ENCODE measurements at regions not wholly inside any gene's neighbourhood (a gene's known extent, or its start where the extent isn't known, plus 50 kb on each side); places are given as distances from the start of the nearest gene placed in this dataset.

DNA sequence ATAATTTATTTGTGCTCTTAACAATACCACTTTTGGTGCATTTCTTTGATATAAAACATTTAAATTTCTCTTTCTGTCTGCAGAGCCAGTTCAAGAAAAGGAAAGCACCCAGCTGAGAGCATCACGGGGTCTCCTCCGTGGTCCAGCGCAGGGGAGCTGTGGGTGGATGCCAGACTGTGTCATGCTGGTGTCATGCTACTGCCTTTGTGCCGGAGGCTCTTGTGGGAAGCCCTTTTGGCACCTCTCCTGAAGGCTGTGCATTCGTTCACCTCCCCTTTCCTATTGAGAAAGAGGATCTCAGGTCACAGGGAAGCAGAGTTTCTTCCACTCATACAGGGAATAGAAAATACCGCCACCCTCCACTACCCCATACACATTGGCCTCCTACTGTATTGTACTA, 450.4 kb downstream of the GALR1 start:
- Histone ChIP-seq H3K27ac (no peak overlapping the region), H3K4me3 (no peak overlapping the region), H3K9me3 (no peaks in the 10 kb centered on the region), H3K27me3 (no peaks in the 10 kb centered on the region), H3K36me3 (ENCODE audit: low read depth, missing control alignments) (no peaks in the 10 kb centered on the region), H3K4me1 (no peaks in the 10 kb centered on the region)
- WGBS, 2 donors: 79 to 82% methylated on average over 6 of the region's 6 CpGs
- intact Hi-C loops (cut with DNase I; ENCODE audit: low total_unique reads): no loop called here
- TF ChIP-seq POLR2A (IDR thresholded peaks at IDR 0.05): no peak
- TF ChIP-seq, protein P1, sequence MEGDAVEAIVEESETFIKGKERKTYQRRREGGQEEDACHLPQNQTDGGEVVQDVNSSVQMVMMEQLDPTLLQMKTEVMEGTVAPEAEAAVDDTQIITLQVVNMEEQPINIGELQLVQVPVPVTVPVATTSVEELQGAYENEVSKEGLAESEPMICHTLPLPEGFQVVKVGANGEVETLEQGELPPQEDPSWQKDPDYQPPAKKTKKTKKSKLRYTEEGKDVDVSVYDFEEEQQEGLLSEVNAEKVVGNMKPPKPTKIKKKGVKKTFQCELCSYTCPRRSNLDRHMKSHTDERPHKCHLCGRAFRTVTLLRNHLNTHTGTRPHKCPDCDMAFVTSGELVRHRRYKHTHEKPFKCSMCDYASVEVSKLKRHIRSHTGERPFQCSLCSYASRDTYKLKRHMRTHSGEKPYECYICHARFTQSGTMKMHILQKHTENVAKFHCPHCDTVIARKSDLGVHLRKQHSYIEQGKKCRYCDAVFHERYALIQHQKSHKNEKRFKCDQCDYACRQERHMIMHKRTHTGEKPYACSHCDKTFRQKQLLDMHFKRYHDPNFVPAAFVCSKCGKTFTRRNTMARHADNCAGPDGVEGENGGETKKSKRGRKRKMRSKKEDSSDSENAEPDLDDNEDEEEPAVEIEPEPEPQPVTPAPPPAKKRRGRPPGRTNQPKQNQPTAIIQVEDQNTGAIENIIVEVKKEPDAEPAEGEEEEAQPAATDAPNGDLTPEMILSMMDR (IDR thresholded peaks at IDR 0.05): no peak
- DNase-seq: no peak

DNA sequence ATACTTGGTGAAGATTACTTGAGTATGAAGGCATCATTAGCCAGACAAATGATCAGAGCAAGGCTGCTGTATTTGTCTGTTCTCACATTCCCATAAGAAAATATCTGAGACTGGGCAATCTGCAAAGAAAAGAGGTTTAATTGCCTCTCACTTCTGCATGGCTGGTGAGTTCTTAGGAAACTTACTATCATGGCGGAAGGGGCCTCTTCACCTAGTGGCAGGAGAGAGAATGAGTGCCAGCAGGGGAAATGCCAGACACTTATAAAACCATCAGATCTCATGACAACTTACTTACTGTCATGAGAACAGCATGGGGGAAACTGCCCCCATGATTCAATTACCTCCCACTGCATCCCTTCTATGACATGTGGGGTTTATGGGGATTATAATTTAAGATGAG, 452.3 kb downstream of the GALR1 start:
- Histone ChIP-seq H3K27ac (no peak overlapping the region), H3K27me3 (no peaks in the 10 kb centered on the region), H3K36me3 (ENCODE audit: low read depth, missing control alignments) (no peaks in the 10 kb centered on the region), H3K4me1 (no peaks in the 10 kb centered on the region), H3K4me3 (no peak overlapping the region), H3K9me3 (no peaks in the 10 kb centered on the region)
- DNase-seq: no peak
- intact Hi-C loops (cut with DNase I; ENCODE audit: low total_unique reads): no loop called here
- WGBS, 2 donors: 71 to 82% methylated on average over 1 of the region's 1 CpG
- TF ChIP-seq POLR2A (IDR thresholded peaks at IDR 0.05): no peak
- TF ChIP-seq, protein P1 (IDR thresholded peaks at IDR 0.05): no peak

DNA sequence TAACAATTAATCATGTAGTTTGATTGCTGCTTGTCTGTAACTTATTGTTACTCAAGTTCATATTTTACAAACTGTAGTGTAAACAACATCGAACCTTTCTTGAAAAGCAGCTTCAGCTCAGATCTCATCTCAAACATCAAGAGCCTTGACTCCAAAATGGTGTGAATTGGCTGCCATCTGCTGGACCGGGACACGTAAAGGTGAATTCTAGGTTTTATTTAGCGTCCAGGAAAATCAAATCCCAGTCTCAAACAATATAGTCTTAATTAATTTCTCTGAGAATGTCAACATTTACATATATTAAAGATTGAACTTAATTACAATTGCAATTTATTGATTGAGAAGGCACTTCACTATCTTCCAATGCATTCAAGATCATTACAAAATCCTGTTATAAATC, 453.0 kb downstream of the GALR1 start:
- intact Hi-C loops (cut with DNase I; ENCODE audit: low total_unique reads): no loop called here
- H3K27me3 ChIP-seq: no peaks in the 10 kb centered on the region
- H3K4me3 ChIP-seq: no peak overlapping the region
- no peaks in the 10 kb centered on the region for H3K36me3 ChIP-seq (ENCODE audit: low read depth, missing control alignments)
- no peak for TF ChIP-seq POLR2A (IDR thresholded peaks at IDR 0.05)
- TF ChIP-seq, protein P1 (IDR thresholded peaks at IDR 0.05): peak in 1 of 3 experiments; percentile 7
- H3K9me3 ChIP-seq: no peaks in the 10 kb centered on the region
- H3K4me1 ChIP-seq: no peaks in the 10 kb centered on the region
- H3K27ac ChIP-seq: no peak overlapping the region
- WGBS, 2 donors: 31 to 41% methylated on average over 4 of the region's 4 CpGs
- no peak for DNase-seq

DNA sequence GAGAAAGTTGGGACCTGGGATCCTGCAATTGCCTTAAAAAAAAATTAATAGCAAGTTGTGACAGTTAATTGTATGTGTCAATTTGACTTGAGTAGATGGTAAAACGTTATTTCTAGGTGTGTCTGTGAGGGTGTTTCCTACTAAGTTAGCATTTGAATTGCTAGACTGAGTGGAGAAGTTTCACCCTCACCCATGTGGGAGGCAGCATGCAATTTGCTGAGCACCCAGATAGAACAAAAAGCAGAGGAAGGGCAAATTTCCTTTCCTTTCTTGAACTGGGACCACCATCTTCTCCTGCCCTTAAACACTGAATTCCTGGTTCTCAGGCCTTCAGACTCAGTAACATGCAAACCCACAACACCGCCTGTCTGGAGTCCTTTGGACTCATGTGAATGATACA, 455.7 kb downstream of the GALR1 start:
- no peak overlapping the region for H3K27ac ChIP-seq
- H3K27me3 ChIP-seq: no peaks in the 10 kb centered on the region
- WGBS, 2 donors: 66 to 71% methylated on average over 2 of the region's 2 CpGs
- TF ChIP-seq POLR2A (IDR thresholded peaks at IDR 0.05): no peak
- TF ChIP-seq, protein P1 (IDR thresholded peaks at IDR 0.05): no peak
- intact Hi-C loops (cut with DNase I; ENCODE audit: low total_unique reads): no loop called here
- DNase-seq: no peak
- H3K9me3 ChIP-seq: no peaks in the 10 kb centered on the region
- H3K36me3 ChIP-seq (ENCODE audit: low read depth, missing control alignments): no peaks in the 10 kb centered on the region
- no peaks in the 10 kb centered on the region for H3K4me1 ChIP-seq
- no peak overlapping the region for H3K4me3 ChIP-seq

DNA sequence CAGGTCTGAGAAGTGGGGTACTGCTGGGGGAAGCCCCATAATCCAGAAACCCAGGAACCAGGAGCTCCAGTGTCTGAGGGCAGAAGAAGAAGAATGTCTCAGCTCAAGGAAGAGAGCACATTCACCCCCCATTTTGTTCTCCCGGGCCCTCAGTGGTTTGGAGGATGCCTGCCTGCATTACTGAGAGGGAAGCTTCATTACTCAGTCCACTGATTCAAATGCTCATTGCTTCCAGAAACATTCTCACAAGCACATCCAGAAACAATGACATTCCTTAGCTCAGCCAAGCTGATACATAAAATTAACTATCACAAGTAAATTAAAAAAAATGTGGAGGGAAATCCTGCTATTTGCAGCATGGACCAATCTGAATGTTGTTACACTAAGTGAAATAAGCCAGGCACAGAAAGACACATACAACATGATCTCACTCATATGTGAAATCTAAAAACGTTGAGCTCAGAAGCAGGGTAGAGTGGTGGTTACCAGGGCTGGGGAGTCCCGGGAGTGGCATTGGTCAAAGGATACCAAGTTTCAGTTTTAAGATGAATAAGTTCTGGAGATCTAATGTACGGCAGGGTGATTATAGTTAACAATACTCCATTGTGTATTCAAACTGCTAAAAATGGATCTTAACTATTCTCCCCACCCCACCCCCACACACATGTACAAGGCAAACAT, 459.3 kb downstream of the GALR1 start:
- intact Hi-C loops (cut with DNase I; ENCODE audit: low total_unique reads): no loop called here
- Histone ChIP-seq H3K4me3 (no peak overlapping the region), H3K27me3 (no peaks in the 10 kb centered on the region), H3K36me3 (ENCODE audit: low read depth, missing control alignments) (no peaks in the 10 kb centered on the region), H3K4me1 (no peaks in the 10 kb centered on the region), H3K27ac (no peak overlapping the region), H3K9me3 (no peaks in the 10 kb centered on the region)
- TF ChIP-seq, protein P1 (IDR thresholded peaks at IDR 0.05): no peak
- no peak for TF ChIP-seq POLR2A (IDR thresholded peaks at IDR 0.05)
- 64 to 75% methylated on average over 4 of the region's 4 CpGs for WGBS, 2 donors
- no peak for DNase-seq
